Stimulated activated CD8-positive, alpha-beta memory T cell treated with anti-CD3 and anti-CD28 coated beads, Interleukin-12 subunit alpha, Interleukin-12 subunit beta, amount 100 ng/mL, for 4 hours (primary cell): ENCODE measurements at regions not wholly inside any gene's neighbourhood (a gene's known extent, or its start where the extent isn't known, plus 50 kb on each side); places are given as distances from the start of the nearest gene placed in this dataset.

Experiments used
- DNase-seq: peaks from one replicate; pipeline ENCODE4 v3.0.0-alpha.2; 2020; ENCODE audit warnings: low read depth

GRCh38 chrX:148365233-148365632 lies 135.2 kb upstream of the AFF2 start:
- DNase-seq, result no peak

GRCh38 chrX:148371291-148371690 lies 129.1 kb upstream of the AFF2 start:
- DNase-seq, result no peak

- DNase-seq, result no peak
Observed at GRCh38 chrX:148372925-148373324, 127.5 kb upstream of the AFF2 start.

- DNase-seq, result no peak
Observed at GRCh38 chrX:148376342-148376741, 124.1 kb upstream of the AFF2 start.

GRCh38 chrX:148380107-148380506 lies 120.3 kb upstream of the AFF2 start:
- no peak for DNase-seq

GRCh38 chrX:148380650-148381561 lies 119.5 kb upstream of the AFF2 start:
- DNase-seq, result peak; percentile 13

- no peak for DNase-seq
Observed at GRCh38 chrX:148381603-148382002, 118.8 kb upstream of the AFF2 start.

- DNase-seq, result no peak
Observed at GRCh38 chrX:148382983-148383382, 117.4 kb upstream of the AFF2 start.

GRCh38 chrX:148385471-148385870 lies 114.9 kb upstream of the AFF2 start:
- no peak for DNase-seq

GRCh38 chrX:148389629-148390028 lies 110.8 kb upstream of the AFF2 start:
- no peak for DNase-seq

- no peak for DNase-seq
Observed at GRCh38 chrX:148412006-148412405, 88.4 kb upstream of the AFF2 start.

- no peak for DNase-seq
Observed at GRCh38 chrX:148416142-148416541, 84.3 kb upstream of the AFF2 start.

GRCh38 chrX:148416931-148417330 lies 83.5 kb upstream of the AFF2 start:
- DNase-seq, result no peak

GRCh38 chrX:148417934-148418333 lies 82.5 kb upstream of the AFF2 start:
- no peak for DNase-seq

GRCh38 chrX:148422526-148422925 lies 77.9 kb upstream of the AFF2 start:
- no peak for DNase-seq

- DNase-seq, result no peak
Observed at GRCh38 chrX:148424570-148424969, 75.8 kb upstream of the AFF2 start.

- no peak for DNase-seq
Observed at GRCh38 chrX:148426467-148426866, 74.0 kb upstream of the AFF2 start.

- DNase-seq, result no peak
Observed at GRCh38 chrX:148441387-148441786, 59.0 kb upstream of the AFF2 start.

- no peak for DNase-seq
Observed at GRCh38 chrX:148443216-148443615, 57.2 kb upstream of the AFF2 start.

- no peak for DNase-seq
Observed at GRCh38 chrX:148448686-148449085, 51.7 kb upstream of the AFF2 start.
